ENCODE measurements at regions not wholly inside any gene's neighbourhood (a gene's known extent, or its start where the extent isn't known, plus 50 kb on each side); places are given as distances from the start of the nearest gene placed in this dataset.

DNA sequence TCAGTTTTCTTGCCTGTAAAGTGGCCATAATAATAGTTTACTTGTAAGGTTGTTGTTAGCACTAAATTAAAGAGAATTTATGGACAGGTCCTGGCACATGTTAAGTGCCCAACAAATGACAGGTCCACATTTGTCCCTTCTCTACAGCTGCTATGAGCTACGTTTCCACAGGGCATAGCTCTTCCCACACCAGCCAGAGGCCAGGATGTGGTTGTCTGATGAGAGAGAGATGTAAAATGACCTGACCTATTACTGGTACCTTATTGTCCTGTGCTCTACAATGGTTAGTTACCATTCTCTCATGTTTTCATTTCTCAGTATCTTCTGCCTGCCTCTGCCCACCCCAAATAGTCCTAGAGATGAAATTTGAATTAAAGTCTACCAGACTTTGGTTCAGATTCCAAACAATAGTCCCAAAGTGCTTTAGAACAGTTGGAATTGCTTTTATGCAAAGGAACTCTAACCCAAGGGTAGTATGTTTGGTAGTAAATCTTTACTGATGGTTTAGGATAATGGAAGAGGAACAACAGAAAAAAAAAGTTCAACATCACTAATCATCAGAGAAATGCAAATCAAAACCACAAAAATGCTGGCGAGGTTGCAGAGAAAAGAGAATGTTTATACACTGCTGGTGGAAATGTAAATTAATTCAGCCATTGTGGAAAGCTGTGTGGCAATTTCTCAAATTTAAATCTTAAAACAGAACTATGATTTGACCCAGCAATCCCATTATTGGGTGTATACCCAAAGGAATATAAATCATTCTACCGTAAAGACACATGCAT lies 57.1 kb upstream of the ANKFN1 start:
- DNase-seq (ENCODE audit: low spot score): no peak

DNA sequence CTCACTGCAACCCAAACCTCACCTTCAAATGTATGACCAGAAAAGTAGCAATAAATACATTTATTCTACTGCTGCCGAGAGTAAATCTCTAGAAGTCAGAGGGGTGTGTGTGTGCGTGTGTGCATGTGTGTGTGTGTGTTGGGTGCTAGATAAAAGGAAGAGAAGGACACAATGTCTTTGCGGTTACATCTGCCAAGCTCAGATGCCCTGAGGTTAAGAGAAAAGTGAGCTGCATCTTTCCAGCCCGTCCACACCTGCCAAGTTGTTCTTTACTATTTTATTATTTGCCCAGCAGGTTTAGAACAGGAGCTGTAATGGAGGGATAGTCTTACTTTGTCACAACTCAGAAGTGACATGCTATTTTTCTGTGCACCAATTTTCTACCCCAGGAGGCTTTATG lies 54.5 kb upstream of the ANKFN1 start:
- no peak for DNase-seq (ENCODE audit: low spot score)

DNA sequence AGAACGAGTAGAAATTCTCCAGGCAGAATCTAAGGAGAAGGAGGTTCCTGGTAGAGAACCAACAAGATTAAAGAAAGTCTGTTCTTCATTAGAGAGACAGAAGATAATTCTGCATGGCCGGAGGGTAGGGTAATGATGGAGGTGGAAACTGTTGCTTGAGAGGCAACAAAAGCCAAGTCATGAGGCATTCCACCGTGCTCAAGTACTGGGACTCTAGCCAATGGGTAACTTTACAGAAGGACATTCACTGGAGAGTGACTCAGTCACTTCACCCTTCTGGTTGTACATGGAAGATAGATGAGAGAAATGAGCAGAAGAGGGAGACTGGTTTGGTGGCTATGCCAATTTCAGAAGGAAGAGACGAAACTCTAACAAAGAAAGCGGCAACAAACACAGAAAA lies 53.6 kb upstream of the ANKFN1 start:
- peak; percentile 12 for DNase-seq (ENCODE audit: low spot score)
